K562 (cell line): ENCODE measurements at regions not wholly inside any gene's neighbourhood (a gene's known extent, or its start where the extent isn't known, plus 50 kb on each side); places are given as distances from the start of the nearest gene placed in this dataset.

Experiments used
- STAG1 ChIP-seq: sonication (generic); formaldehyde crosslinking; IDR thresholded peaks from 2 replicates; pipeline ENCODE4 v1.5.0; 2020; ENCODE audit warnings: missing genetic modification reagents, borderline replicate concordance
- TAF1 ChIP-seq: IDR thresholded peaks from 2 replicates; pipeline ENCODE4 v1.6.1; 2011; ENCODE audit warnings: mild to moderate bottlenecking, low read length, moderate library complexity; ENCODE audit not compliant: insufficient read depth, control insufficient read depth, severe bottlenecking; ENCODE audit errors: extremely low read depth
- ZBTB17 ChIP-seq: fragments of 450-650 bp; formaldehyde crosslinking; IDR thresholded peaks from 2 replicates; pipeline ENCODE4 v1.4.0; 2020; ENCODE audit warnings: mild to moderate bottlenecking
- TF ChIP-seq, protein P1 (sequence below), 3 experiments: IDR thresholded peaks in 2 of 3; conservative IDR thresholded peaks in 1 of 3; 2 replicates each; pipeline ENCODE4 v1.5.1; 2011 to 2012; ENCODE audit warnings: low read length in 3 of 3, mild to moderate bottlenecking in 3 of 3, control low read depth in 2 of 3, improper control_type of control experiment in 1 of 3, inconsistent platforms in 1 of 3, low read depth in 1 of 3, mixed read lengths in 1 of 3, moderate library complexity in 1 of 3; ENCODE audit not compliant: insufficient read depth in 2 of 3

DNA sequence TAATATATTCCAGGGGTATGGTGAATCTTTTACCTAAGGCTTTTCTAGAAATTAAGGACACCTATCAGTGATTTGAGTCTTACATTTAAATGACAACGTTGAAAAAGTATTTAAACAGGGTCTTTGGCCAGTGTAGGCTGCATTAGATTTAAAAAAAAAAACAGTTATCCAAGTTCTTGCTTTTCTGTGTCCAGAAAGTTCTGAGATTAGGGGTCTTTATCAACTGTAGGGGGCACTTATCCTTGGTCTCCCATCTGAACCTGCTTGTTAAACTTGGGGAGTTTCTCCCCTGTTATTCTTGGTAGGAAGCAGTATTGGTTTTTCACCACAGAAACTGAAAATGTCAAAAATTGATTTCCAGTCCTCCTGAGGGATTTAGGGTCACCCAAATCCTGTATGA is 155.9 kb upstream of the ZNF217 start:
- TF ChIP-seq STAG1 (CRISPR knock-in tag) (no peak), ZBTB17 (CRISPR knock-in tag) (no peak), TAF1 (no peak)
- TF ChIP-seq, protein P1, sequence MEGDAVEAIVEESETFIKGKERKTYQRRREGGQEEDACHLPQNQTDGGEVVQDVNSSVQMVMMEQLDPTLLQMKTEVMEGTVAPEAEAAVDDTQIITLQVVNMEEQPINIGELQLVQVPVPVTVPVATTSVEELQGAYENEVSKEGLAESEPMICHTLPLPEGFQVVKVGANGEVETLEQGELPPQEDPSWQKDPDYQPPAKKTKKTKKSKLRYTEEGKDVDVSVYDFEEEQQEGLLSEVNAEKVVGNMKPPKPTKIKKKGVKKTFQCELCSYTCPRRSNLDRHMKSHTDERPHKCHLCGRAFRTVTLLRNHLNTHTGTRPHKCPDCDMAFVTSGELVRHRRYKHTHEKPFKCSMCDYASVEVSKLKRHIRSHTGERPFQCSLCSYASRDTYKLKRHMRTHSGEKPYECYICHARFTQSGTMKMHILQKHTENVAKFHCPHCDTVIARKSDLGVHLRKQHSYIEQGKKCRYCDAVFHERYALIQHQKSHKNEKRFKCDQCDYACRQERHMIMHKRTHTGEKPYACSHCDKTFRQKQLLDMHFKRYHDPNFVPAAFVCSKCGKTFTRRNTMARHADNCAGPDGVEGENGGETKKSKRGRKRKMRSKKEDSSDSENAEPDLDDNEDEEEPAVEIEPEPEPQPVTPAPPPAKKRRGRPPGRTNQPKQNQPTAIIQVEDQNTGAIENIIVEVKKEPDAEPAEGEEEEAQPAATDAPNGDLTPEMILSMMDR (IDR thresholded peaks at IDR 0.05 in 2 of 3, conservative IDR thresholded peaks at IDR 0.05 in 1 of 3; ENCODE audit: insufficient read depth in 2 of 3, low read depth in 1 of 3, low read length in 3 of 3), result no peak
